ENCODE measurements at regions not wholly inside any gene's neighbourhood (a gene's known extent, or its start where the extent isn't known, plus 50 kb on each side); places are given as distances from the start of the nearest gene placed in this dataset.
A peak's percentile ranks its signal among the peaks of the same experiment; 100 is the strongest.
"Not testable (repeated sequence)": the region's sequence is repeated elsewhere in the genome, so short reads cannot be mapped to it uniquely, and the experiment has no call there.

- ChIA-PET CTCF (interaction anchor here (0.7 to 1.7 kb wide), 9 partner anchors 7 to 1265 kb away, joined by 3 to 9 read pairs (median 3); no protein-coding TSS in a partner anchor), POLR2A (interaction anchor here (1.5 kb wide), 1 partner anchor 161 kb away, joined by 3 read pairs; no protein-coding TSS in a partner anchor)
- peak; percentile 50 for TF ChIP-seq CTCF (IDR thresholded peaks at IDR 0.05; ENCODE audit: unreplicated experiment)
- H3K27ac Mint-ChIP-seq (ENCODE audit: low read depth, unreplicated experiment); H3K36me3 Mint-ChIP-seq (ENCODE audit: insufficient read depth, unreplicated experiment); H3K27me3 Mint-ChIP-seq (ENCODE audit: insufficient read depth, unreplicated experiment); H3K9me3 Mint-ChIP-seq (ENCODE audit: unreplicated experiment); H3K4me3 Mint-ChIP-seq (ENCODE audit: unreplicated experiment); BruUV-seq (replicated peaks); intact Hi-C loops (cut with micrococcal nuclease); DNase-seq (ENCODE audit: unreplicated experiment); H3K4me1 Mint-ChIP-seq (ENCODE audit: insufficient read depth, unreplicated experiment): not testable (repeated sequence)
Measured at GRCh38 chr15:20194591-20195198, 346.9 kb downstream of the GOLGA6L6 start.

DNA sequence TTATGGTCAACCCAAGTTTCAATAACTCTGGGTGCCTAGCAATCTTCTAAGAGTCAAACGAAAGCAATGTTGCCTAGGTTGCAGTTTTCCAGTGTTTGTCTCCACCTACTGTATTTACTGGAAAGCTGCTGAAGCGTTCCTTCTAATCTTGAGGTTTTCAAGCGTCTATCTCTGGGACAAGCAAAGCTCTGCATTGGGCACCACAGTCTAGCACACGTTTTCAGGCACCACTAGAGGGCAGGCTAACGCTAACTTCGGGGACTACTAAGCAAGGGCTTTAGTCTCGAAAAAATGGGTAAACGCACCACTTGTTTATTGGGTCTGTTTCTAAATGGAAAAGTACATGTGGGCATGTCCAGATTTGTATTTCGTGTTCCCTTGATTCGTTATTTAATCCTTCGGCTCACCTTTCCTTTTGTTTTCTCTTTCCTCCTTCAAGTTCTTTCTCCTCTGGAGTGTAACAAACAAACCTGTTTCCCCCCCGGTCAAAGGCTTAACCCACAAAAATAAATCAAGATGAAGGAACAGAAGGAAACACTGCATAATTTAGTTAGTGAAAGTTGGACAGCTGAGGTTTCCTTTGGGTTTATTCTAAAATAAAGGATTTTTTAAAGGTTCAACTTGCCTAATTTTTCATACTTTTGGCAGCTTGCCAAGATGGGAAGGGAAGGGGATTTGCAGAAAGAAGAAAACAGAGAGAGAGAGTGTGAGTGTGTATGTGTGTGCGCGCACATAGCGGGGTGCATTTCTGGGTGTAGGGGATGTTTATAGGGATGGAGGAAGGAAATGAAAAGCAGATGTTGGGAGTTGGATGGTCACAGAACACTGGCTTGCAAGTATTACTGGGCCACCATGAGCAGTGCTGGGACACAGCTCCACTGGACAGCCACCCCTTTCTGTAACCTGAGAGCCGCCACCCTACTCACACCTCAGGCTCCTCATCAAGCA is 348.3 kb downstream of the GOLGA6L6 start:
- ChIA-PET POLR2A (interaction anchor here (1.5 kb wide), 1 partner anchor 163 kb away, joined by 3 read pairs; no protein-coding TSS in a partner anchor), CTCF (interaction anchor here (0.9 to 1.7 kb wide), 6 partner anchors 9 to 179 kb away, joined by 3 to 9 read pairs (median 4); no protein-coding TSS in a partner anchor)
- H3K4me1 Mint-ChIP-seq (ENCODE audit: insufficient read depth, unreplicated experiment); H3K4me3 Mint-ChIP-seq (ENCODE audit: unreplicated experiment); H3K27me3 Mint-ChIP-seq (ENCODE audit: insufficient read depth, unreplicated experiment); H3K27ac Mint-ChIP-seq (ENCODE audit: low read depth, unreplicated experiment); H3K9me3 Mint-ChIP-seq (ENCODE audit: unreplicated experiment); H3K36me3 Mint-ChIP-seq (ENCODE audit: insufficient read depth, unreplicated experiment); intact Hi-C loops (cut with micrococcal nuclease); BruUV-seq (replicated peaks): not testable (repeated sequence)
- peak; percentile 93 for TF ChIP-seq CTCF (IDR thresholded peaks at IDR 0.05; ENCODE audit: unreplicated experiment)
- DNase-seq (ENCODE audit: unreplicated experiment), result peak; percentile 55

GRCh38 chr15:20191508-20192125 is 350.0 kb downstream of the GOLGA6L6 start:
- CTCF ChIA-PET, result interaction anchor here (0.6 kb wide), 2 partner anchors 21 to 301 kb away, joined by 3 read pairs; no protein-coding TSS in a partner anchor
- H3K4me3 Mint-ChIP-seq (ENCODE audit: unreplicated experiment); H3K4me1 Mint-ChIP-seq (ENCODE audit: insufficient read depth, unreplicated experiment); H3K9me3 Mint-ChIP-seq (ENCODE audit: unreplicated experiment); DNase-seq (ENCODE audit: unreplicated experiment); BruUV-seq (replicated peaks); H3K36me3 Mint-ChIP-seq (ENCODE audit: insufficient read depth, unreplicated experiment); POLR2A ChIA-PET; H3K27ac Mint-ChIP-seq (ENCODE audit: low read depth, unreplicated experiment); intact Hi-C loops (cut with micrococcal nuclease); H3K27me3 Mint-ChIP-seq (ENCODE audit: insufficient read depth, unreplicated experiment): not testable (repeated sequence)

GRCh38 chr15:20188611-20189010 is 353.0 kb downstream of the GOLGA6L6 start:
- POLR2A ChIA-PET; H3K36me3 Mint-ChIP-seq (ENCODE audit: insufficient read depth, unreplicated experiment); H3K4me3 Mint-ChIP-seq (ENCODE audit: unreplicated experiment); H3K4me1 Mint-ChIP-seq (ENCODE audit: insufficient read depth, unreplicated experiment); intact Hi-C loops (cut with micrococcal nuclease); CTCF ChIA-PET; BruUV-seq (replicated peaks); DNase-seq (ENCODE audit: unreplicated experiment); H3K27me3 Mint-ChIP-seq (ENCODE audit: insufficient read depth, unreplicated experiment); H3K9me3 Mint-ChIP-seq (ENCODE audit: unreplicated experiment); H3K27ac Mint-ChIP-seq (ENCODE audit: low read depth, unreplicated experiment): not testable (repeated sequence)

DNA sequence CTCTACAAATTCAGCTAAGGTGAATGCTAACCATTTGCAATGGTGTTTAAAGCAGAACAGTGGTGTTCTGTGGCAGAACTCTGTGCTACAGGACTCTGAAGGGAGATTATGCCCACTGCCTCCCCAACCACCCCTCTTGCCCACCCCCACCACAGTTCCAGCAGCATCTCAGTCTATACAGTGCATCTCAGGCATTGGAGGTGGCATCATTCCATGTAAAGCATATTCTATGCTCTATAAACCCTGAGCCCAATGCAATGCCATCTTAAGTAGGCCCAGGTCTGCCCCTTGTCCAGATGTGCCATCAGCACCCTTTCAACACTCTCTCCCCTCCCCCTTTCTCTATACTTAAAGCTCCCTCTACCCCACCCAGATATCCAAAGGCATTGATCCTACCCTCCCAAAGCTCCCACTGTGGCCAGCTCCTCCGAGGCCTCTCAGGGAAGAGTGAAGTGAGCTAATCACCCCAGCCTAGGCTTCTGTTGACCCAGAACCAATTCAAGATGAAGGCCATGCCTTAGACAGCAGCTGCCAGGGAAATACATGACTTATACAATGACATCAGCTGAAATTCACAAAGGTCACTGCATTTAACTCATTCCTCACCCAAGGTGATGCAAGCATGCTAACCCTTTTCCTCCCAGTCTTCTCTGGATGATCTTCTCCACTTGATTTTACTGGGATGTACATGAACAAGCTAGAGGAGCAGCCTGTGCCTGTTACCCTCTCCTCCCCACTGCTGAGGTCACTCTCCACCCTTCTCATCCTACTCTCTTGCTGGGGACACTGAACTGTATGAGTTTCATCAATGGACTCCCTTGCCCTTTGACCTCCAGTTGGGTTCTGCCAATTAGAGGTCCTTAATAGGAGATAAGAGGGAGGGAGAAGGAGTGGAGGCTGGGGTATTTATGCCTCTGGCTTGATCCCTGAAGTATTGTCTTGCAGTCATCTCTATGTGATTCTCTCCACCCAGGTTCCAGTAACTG is 353.9 kb downstream of the GOLGA6L6 start:
- BruUV-seq (replicated peaks); POLR2A ChIA-PET; H3K27ac Mint-ChIP-seq (ENCODE audit: low read depth, unreplicated experiment); intact Hi-C loops (cut with micrococcal nuclease); CTCF ChIA-PET; DNase-seq (ENCODE audit: unreplicated experiment); H3K27me3 Mint-ChIP-seq (ENCODE audit: insufficient read depth, unreplicated experiment); H3K9me3 Mint-ChIP-seq (ENCODE audit: unreplicated experiment); H3K36me3 Mint-ChIP-seq (ENCODE audit: insufficient read depth, unreplicated experiment); H3K4me3 Mint-ChIP-seq (ENCODE audit: unreplicated experiment); H3K4me1 Mint-ChIP-seq (ENCODE audit: insufficient read depth, unreplicated experiment): not testable (repeated sequence)

DNA sequence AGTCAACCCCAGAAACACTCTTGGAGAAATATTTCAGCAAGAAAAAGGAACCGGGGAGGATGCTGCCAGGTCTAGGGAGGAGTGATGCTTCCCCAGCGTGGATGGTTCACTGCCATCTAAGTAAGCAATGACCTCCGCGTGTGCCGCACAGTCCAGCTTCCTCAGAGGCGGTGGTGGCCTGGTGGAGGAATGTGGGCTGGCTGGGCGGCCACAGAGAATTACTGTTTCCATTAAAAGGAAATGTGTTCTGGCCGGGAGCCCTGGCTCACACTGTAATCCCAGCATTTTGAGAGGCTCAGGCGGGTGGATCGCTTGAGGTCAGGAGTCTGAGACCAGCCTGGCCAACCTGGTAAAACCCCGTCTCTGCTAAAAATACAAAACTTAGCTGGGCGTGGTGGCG is 356.7 kb downstream of the GOLGA6L6 start:
- BruUV-seq (replicated peaks); H3K4me1 Mint-ChIP-seq (ENCODE audit: insufficient read depth, unreplicated experiment); intact Hi-C loops (cut with micrococcal nuclease); H3K4me3 Mint-ChIP-seq (ENCODE audit: unreplicated experiment); H3K9me3 Mint-ChIP-seq (ENCODE audit: unreplicated experiment); POLR2A ChIA-PET; CTCF ChIA-PET; H3K36me3 Mint-ChIP-seq (ENCODE audit: insufficient read depth, unreplicated experiment); H3K27me3 Mint-ChIP-seq (ENCODE audit: insufficient read depth, unreplicated experiment); H3K27ac Mint-ChIP-seq (ENCODE audit: low read depth, unreplicated experiment); DNase-seq (ENCODE audit: unreplicated experiment): not testable (repeated sequence)

- H3K4me1 Mint-ChIP-seq (ENCODE audit: insufficient read depth, unreplicated experiment); H3K9me3 Mint-ChIP-seq (ENCODE audit: unreplicated experiment); BruUV-seq (replicated peaks); H3K27ac Mint-ChIP-seq (ENCODE audit: low read depth, unreplicated experiment); H3K36me3 Mint-ChIP-seq (ENCODE audit: insufficient read depth, unreplicated experiment); H3K4me3 Mint-ChIP-seq (ENCODE audit: unreplicated experiment); POLR2A ChIA-PET; intact Hi-C loops (cut with micrococcal nuclease); CTCF ChIA-PET; DNase-seq (ENCODE audit: unreplicated experiment); H3K27me3 Mint-ChIP-seq (ENCODE audit: insufficient read depth, unreplicated experiment): not testable (repeated sequence)
Measured at GRCh38 chr15:20168221-20168620, 373.4 kb downstream of the GOLGA6L6 start.
